ENCODE measurements at regions not wholly inside any gene's neighbourhood (a gene's known extent, or its start where the extent isn't known, plus 50 kb on each side); places are given as distances from the start of the nearest gene placed in this dataset.

GRCh38 chr20:52895701-52896100, 76.5 kb upstream of the TSHZ2 start:
- no peak for DNase-seq (ENCODE audit: low read depth in 1 of 2, low spot score in 2 of 2)
- TF ChIP-seq JUN (IDR thresholded peaks at IDR 0.05; ENCODE audit: low read depth, low read length) = no peak
- TF ChIP-seq, protein P1, sequence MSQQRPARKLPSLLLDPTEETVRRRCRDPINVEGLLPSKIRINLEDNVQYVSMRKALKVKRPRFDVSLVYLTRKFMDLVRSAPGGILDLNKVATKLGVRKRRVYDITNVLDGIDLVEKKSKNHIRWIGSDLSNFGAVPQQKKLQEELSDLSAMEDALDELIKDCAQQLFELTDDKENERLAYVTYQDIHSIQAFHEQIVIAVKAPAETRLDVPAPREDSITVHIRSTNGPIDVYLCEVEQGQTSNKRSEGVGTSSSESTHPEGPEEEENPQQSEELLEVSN (IDR thresholded peaks at IDR 0.05) = no peak
- TF ChIP-seq SP1 (IDR thresholded peaks at IDR 0.05; ENCODE audit: low read depth, low read length) = no peak

More at GRCh38 chr20:52895701-52896100, 76.5 kb upstream of the TSHZ2 start:
- H3K27ac ChIP-seq (ENCODE audit: low read depth, low read length) = no peak overlapping the region
- H2BK15ac ChIP-seq (ENCODE audit: low read length) = no peak overlapping the region
- H3K79me1 ChIP-seq (ENCODE audit: low read depth, low read length) = no peaks in the 10 kb centered on the region
- H3K27me3 ChIP-seq (replicated peaks in 1 of 4; ENCODE audit: control insufficient read depth in 3 of 4, extremely low read depth in 1 of 4, insufficient read depth in 3 of 4, low read length in 3 of 4) = no peaks in the 10 kb centered on the region
- no peak for FAIRE-seq
- H2BK20ac ChIP-seq (ENCODE audit: low read length) = no peak overlapping the region
- H3K18ac ChIP-seq (ENCODE audit: extremely low read depth, low read length) = no peak overlapping the region
- H3K4me1 ChIP-seq (replicated peaks in 1 of 4; ENCODE audit: control insufficient read depth in 3 of 4, insufficient read depth in 4 of 4, low read length in 3 of 4) = no peaks in the 10 kb centered on the region
- POLR2A ChIA-PET (ENCODE audit: partially characterized antibody) = no interaction called here
- H3K9me3 ChIP-seq (ENCODE audit: insufficient read depth in 2 of 2, low read depth in 1 of 2, low read length in 1 of 2) = no peaks in the 10 kb centered on the region
- H2AK5ac ChIP-seq (ENCODE audit: low read depth, low read length) = no peak overlapping the region
- no peak overlapping the region for H4K91ac ChIP-seq (replicated peaks; ENCODE audit: insufficient read length, low read length)
- no peak overlapping the region for H2BK12ac ChIP-seq (ENCODE audit: low read depth, low read length)
- no peak overlapping the region for H3K4ac ChIP-seq (replicated peaks; ENCODE audit: insufficient read length, low read depth, low read length)
- H2BK120ac ChIP-seq (replicated peaks; ENCODE audit: low read depth, low read length) = no peak overlapping the region
- no peaks in the 10 kb centered on the region for H3K36me3 ChIP-seq (ENCODE audit: control insufficient read depth in 2 of 4, insufficient read depth in 4 of 4, low read length in 3 of 4)
- H4K8ac ChIP-seq (ENCODE audit: extremely low read depth, insufficient read depth, low read length) = no peak overlapping the region
- no peaks in the 10 kb centered on the region for H4K20me1 ChIP-seq (replicated peaks in 1 of 2; ENCODE audit: control insufficient read depth in 1 of 2, insufficient read depth in 2 of 2, low read length in 2 of 2)
- H3K79me2 ChIP-seq (ENCODE audit: control insufficient read depth in 1 of 2, insufficient read depth in 2 of 2, low read length in 2 of 2) = no peaks in the 10 kb centered on the region
- no peak overlapping the region for H2AFZ ChIP-seq (ENCODE audit: low read length)
- H3K23me2 ChIP-seq (ENCODE audit: low read depth, low read length) = no peaks in the 10 kb centered on the region
- H3K9ac ChIP-seq (replicated peaks in 1 of 4; ENCODE audit: extremely low read depth in 1 of 4, low read depth in 3 of 4, low read length in 3 of 4) = no peak overlapping the region
- 93% methylated on average over 8 of the region's 8 CpGs; no CpG with 5 or more reads in 1 of the 2 experiments for WGBS, 2 experiments (ENCODE audit: extremely low coverage in 1 of 2, insufficient coverage in 1 of 2, insufficient read length in 1 of 2, insufficient replicate concordance in 2 of 2, low coverage in 1 of 2, low lambda C conversion rate in 2 of 2, missing lambda C conversion rate in 1 of 2)
- no peak overlapping the region for H2BK5ac ChIP-seq (ENCODE audit: low read depth, low read length)
- no peak overlapping the region for H3K56ac ChIP-seq (replicated peaks; ENCODE audit: insufficient read length, low read depth, low read length)
- CTCF ChIA-PET (ENCODE audit: partially characterized antibody) = no interaction called here
- no peak overlapping the region for H3K4me3 ChIP-seq (ENCODE audit: extremely low read depth in 1 of 4, insufficient read depth in 2 of 4, low read depth in 3 of 4, low read length in 4 of 4)
- no peak overlapping the region for H3K14ac ChIP-seq (ENCODE audit: insufficient read length)
- no peak overlapping the region for H3K4me2 ChIP-seq (ENCODE audit: insufficient read depth in 1 of 2, low read depth in 2 of 2, low read length in 2 of 2)
- H4K5ac ChIP-seq (ENCODE audit: insufficient read length, low read depth, low read length) = no peak overlapping the region
- no peak overlapping the region for H3K23ac ChIP-seq (ENCODE audit: insufficient read length)

Measured in H1 (cell line).